SU-DHL-6 (cell line): ENCODE measurements at regions not wholly inside any gene's neighbourhood (a gene's known extent, or its start where the extent isn't known, plus 50 kb on each side); places are given as distances from the start of the nearest gene placed in this dataset.

Experiments
- EZH2phosphoT487 ChIP-seq: fragments of 200-600 bp; sonication (generic), shearing (Covaris generic); conservative IDR thresholded peaks from 2 replicates; pipeline ENCODE4 v1.6.1; 2018; ENCODE audit warnings: mild to moderate bottlenecking, antibody characterized with exemption, low read length, moderate library complexity, mixed read lengths
- TF ChIP-seq, protein P1 (sequence below): fragments of 200-600 bp; sonication (generic); IDR thresholded peaks from one replicate; pipeline ENCODE4 v1.5.1; 2017; ENCODE audit warnings: antibody characterized with exemption, mild to moderate bottlenecking, low read length, moderate library complexity; ENCODE audit not compliant: insufficient read depth, poor library complexity, severe bottlenecking

DNA sequence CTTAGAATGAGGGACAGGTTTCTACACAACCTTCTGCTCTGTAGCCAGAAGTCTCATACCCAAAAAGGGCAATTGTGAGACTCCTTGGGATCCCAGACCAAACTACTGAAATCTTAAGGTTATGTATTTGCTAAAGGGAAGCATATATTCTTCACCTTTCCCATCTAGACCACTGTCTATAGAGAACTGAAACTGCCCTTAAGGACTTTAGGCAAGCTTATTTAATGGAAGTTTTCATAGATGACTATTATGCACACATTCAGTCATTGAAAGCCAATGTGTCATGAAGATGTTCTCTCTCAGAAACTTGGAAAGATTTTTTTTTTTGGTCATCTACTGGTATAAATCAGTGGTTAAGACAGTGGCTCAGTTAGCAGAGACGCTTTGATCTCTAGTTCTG, 365.3 kb downstream of the MCTP2 start:
- TF ChIP-seq, protein P1, sequence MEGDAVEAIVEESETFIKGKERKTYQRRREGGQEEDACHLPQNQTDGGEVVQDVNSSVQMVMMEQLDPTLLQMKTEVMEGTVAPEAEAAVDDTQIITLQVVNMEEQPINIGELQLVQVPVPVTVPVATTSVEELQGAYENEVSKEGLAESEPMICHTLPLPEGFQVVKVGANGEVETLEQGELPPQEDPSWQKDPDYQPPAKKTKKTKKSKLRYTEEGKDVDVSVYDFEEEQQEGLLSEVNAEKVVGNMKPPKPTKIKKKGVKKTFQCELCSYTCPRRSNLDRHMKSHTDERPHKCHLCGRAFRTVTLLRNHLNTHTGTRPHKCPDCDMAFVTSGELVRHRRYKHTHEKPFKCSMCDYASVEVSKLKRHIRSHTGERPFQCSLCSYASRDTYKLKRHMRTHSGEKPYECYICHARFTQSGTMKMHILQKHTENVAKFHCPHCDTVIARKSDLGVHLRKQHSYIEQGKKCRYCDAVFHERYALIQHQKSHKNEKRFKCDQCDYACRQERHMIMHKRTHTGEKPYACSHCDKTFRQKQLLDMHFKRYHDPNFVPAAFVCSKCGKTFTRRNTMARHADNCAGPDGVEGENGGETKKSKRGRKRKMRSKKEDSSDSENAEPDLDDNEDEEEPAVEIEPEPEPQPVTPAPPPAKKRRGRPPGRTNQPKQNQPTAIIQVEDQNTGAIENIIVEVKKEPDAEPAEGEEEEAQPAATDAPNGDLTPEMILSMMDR = no peak
- no peak for TF ChIP-seq EZH2phosphoT487
